Testis (tissue), 2 donors: ENCODE measurements at regions not wholly inside any gene's neighbourhood (a gene's known extent, or its start where the extent isn't known, plus 50 kb on each side); places are given as distances from the start of the nearest gene placed in this dataset.

Experiments
- POLR2A ChIP-seq: fragments of 450-650 bp; IDR thresholded peaks from one replicate; pipeline ENCODE4 v1.6.1; 2017; ENCODE audit warnings: antibody characterized with exemption, mild to moderate bottlenecking, moderate library complexity
- TF ChIP-seq, protein P1 (sequence below), 3 experiments: fragments of 450-650 bp in 2 of 3; fragments of 200-600 bp in 1 of 3; sonication (generic) in 1 of 3; IDR thresholded peaks; one replicate each; pipeline ENCODE4 v1.5.1; 2016 to 2019; ENCODE audit warnings: antibody characterized with exemption in 3 of 3, mild to moderate bottlenecking in 2 of 3, moderate library complexity in 1 of 3

DNA sequence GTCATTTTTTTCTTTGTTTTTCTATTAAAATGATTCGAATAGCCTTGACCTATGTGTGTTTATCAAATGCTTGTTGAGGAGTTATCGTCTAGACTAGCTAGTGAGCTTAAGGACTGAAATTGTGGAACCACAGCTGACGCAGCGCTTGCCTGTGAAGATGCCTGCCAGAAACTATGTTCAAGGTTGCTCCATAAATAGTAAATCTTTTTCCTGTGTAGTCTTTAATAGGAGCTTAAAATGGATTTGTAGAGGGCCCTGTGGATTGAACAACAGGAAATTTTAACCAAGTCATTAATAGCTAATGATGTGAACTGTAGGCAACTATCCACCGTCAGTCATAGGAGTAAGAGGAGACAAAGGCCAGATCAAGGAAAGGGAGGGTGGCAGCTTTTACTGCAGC, 145.1 kb downstream of the GNAI1 start:
- TF ChIP-seq, protein P1, sequence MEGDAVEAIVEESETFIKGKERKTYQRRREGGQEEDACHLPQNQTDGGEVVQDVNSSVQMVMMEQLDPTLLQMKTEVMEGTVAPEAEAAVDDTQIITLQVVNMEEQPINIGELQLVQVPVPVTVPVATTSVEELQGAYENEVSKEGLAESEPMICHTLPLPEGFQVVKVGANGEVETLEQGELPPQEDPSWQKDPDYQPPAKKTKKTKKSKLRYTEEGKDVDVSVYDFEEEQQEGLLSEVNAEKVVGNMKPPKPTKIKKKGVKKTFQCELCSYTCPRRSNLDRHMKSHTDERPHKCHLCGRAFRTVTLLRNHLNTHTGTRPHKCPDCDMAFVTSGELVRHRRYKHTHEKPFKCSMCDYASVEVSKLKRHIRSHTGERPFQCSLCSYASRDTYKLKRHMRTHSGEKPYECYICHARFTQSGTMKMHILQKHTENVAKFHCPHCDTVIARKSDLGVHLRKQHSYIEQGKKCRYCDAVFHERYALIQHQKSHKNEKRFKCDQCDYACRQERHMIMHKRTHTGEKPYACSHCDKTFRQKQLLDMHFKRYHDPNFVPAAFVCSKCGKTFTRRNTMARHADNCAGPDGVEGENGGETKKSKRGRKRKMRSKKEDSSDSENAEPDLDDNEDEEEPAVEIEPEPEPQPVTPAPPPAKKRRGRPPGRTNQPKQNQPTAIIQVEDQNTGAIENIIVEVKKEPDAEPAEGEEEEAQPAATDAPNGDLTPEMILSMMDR (IDR thresholded peaks at IDR 0.05), result no peak
- TF ChIP-seq POLR2A, result no peak
